ENCODE measurements at regions not wholly inside any gene's neighbourhood (a gene's known extent, or its start where the extent isn't known, plus 50 kb on each side); places are given as distances from the start of the nearest gene placed in this dataset.

DNA sequence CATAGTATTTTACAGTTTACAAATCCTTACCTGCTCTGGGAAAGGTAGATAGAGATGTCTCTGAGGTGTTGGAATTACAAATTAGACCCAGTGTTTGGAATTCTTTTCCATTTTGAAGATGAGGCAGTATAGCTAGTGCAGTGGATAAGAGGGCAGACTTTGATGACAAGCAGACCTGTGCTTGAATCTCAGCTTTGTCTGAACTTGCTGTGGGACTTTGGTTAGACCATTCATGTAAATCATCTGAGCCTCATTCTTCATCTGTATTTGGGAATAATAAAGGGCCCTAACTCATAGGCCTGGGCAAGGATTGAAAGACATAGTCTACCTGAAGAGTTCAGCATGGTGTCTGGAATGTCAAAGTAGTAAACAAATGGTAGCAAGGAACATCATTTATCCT, 77.2 kb upstream of the BOD1L1 start:
- TF ChIP-seq, protein P1, sequence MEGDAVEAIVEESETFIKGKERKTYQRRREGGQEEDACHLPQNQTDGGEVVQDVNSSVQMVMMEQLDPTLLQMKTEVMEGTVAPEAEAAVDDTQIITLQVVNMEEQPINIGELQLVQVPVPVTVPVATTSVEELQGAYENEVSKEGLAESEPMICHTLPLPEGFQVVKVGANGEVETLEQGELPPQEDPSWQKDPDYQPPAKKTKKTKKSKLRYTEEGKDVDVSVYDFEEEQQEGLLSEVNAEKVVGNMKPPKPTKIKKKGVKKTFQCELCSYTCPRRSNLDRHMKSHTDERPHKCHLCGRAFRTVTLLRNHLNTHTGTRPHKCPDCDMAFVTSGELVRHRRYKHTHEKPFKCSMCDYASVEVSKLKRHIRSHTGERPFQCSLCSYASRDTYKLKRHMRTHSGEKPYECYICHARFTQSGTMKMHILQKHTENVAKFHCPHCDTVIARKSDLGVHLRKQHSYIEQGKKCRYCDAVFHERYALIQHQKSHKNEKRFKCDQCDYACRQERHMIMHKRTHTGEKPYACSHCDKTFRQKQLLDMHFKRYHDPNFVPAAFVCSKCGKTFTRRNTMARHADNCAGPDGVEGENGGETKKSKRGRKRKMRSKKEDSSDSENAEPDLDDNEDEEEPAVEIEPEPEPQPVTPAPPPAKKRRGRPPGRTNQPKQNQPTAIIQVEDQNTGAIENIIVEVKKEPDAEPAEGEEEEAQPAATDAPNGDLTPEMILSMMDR (conservative IDR thresholded peaks at IDR 0.05), result no peak
- TF ChIP-seq EZH2 (IDR thresholded peaks at IDR 0.05; ENCODE audit: low read depth), result no peak
